Gastroesophageal sphincter (tissue), 3 donors: ENCODE measurements at regions not wholly inside any gene's neighbourhood (a gene's known extent, or its start where the extent isn't known, plus 50 kb on each side); places are given as distances from the start of the nearest gene placed in this dataset.

Source experiments
- CTCF ChIP-seq, 4 experiments: fragments of 200-600 bp in 2 of 4; fragments of 450-650 bp in 2 of 4; sonication (generic) in 1 of 4; IDR thresholded peaks; one replicate each; pipeline ENCODE4 v1.5.1; 2017 to 2019; ENCODE audit warnings: antibody characterized with exemption in 4 of 4, mild to moderate bottlenecking in 2 of 4, moderate library complexity in 2 of 4
- POLR2A ChIP-seq, 2 donors: fragments of 450-650 bp; IDR thresholded peaks; one replicate each; pipeline ENCODE4 v1.6.1; 2017; ENCODE audit warnings: antibody characterized with exemption in 2 of 2, mild to moderate bottlenecking in 2 of 2, moderate library complexity in 1 of 2
- POLR2AphosphoS5 ChIP-seq: sonication (generic); formaldehyde crosslinking; IDR thresholded peaks from one replicate; pipeline ENCODE4 v1.6.1; 2017; ENCODE audit warnings: antibody characterized with exemption

- no peak for TF ChIP-seq CTCF (IDR thresholded peaks at IDR 0.05)
- TF ChIP-seq POLR2A (IDR thresholded peaks at IDR 0.05): no peak
- TF ChIP-seq POLR2AphosphoS5: no peak
These were observed 109.4 kb upstream of the SSTR1 start for GRCh38 chr14:38098074-38098836.
